ENCODE measurements at regions not wholly inside any gene's neighbourhood (a gene's known extent, or its start where the extent isn't known, plus 50 kb on each side); places are given as distances from the start of the nearest gene placed in this dataset.

- TF ChIP-seq, protein P1, sequence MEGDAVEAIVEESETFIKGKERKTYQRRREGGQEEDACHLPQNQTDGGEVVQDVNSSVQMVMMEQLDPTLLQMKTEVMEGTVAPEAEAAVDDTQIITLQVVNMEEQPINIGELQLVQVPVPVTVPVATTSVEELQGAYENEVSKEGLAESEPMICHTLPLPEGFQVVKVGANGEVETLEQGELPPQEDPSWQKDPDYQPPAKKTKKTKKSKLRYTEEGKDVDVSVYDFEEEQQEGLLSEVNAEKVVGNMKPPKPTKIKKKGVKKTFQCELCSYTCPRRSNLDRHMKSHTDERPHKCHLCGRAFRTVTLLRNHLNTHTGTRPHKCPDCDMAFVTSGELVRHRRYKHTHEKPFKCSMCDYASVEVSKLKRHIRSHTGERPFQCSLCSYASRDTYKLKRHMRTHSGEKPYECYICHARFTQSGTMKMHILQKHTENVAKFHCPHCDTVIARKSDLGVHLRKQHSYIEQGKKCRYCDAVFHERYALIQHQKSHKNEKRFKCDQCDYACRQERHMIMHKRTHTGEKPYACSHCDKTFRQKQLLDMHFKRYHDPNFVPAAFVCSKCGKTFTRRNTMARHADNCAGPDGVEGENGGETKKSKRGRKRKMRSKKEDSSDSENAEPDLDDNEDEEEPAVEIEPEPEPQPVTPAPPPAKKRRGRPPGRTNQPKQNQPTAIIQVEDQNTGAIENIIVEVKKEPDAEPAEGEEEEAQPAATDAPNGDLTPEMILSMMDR (conservative IDR thresholded peaks at IDR 0.05; ENCODE audit: low read depth, low read length): no peak
These were observed 265.1 kb downstream of the GBA3 start for GRCh38 chr4:22957774-22958309.

GRCh38 chr4:22949161-22949855, 256.6 kb downstream of the GBA3 start:
- Histone ChIP-seq H4K20me1 (ENCODE audit: insufficient read depth) (no peaks in the 10 kb centered on the region), H2AFZ (ENCODE audit: low read depth) (no peak overlapping the region), H3K4me3 (IDR thresholded peaks at IDR 0.05; ENCODE audit: insufficient read depth, low read depth, low read length) (no peak overlapping the region), H3K4me2 (no peak overlapping the region), H3K36me3 (ENCODE audit: insufficient read depth) (no peaks in the 10 kb centered on the region), H3K27ac (no peak overlapping the region), H3K79me2 (ENCODE audit: insufficient read depth, low read depth) (no peaks in the 10 kb centered on the region), H3K4me1 (ENCODE audit: low read depth, poor library complexity, severe bottlenecking) (no peaks in the 10 kb centered on the region), H3K9ac (no peak overlapping the region), H3K27me3 (ENCODE audit: insufficient read depth, low read depth) (no peaks in the 10 kb centered on the region)
- TF ChIP-seq, protein P1 (conservative IDR thresholded peaks at IDR 0.05; ENCODE audit: low read depth, low read length): no peak

More at GRCh38 chr4:22957774-22958309, 265.1 kb downstream of the GBA3 start:
- Histone ChIP-seq H3K27me3 (ENCODE audit: insufficient read depth, low read depth) (no peaks in the 10 kb centered on the region), H3K79me2 (ENCODE audit: insufficient read depth, low read depth) (no peaks in the 10 kb centered on the region), H3K36me3 (ENCODE audit: insufficient read depth) (no peaks in the 10 kb centered on the region), H3K4me1 (ENCODE audit: low read depth, poor library complexity, severe bottlenecking) (no peaks in the 10 kb centered on the region), H4K20me1 (ENCODE audit: insufficient read depth) (no peaks in the 10 kb centered on the region), H3K4me2 (no peak overlapping the region), H2AFZ (ENCODE audit: low read depth) (no peak overlapping the region), H3K27ac (no peak overlapping the region), H3K9ac (no peak overlapping the region), H3K4me3 (IDR thresholded peaks at IDR 0.05; ENCODE audit: insufficient read depth, low read depth, low read length) (no peak overlapping the region)

- no peaks in the 10 kb centered on the region for H3K79me2 ChIP-seq (ENCODE audit: insufficient read depth, low read depth)
- H3K27ac ChIP-seq: no peak overlapping the region
- H4K20me1 ChIP-seq (ENCODE audit: insufficient read depth): no peaks in the 10 kb centered on the region
- TF ChIP-seq, protein P1 (conservative IDR thresholded peaks at IDR 0.05; ENCODE audit: low read depth, low read length): no peak
- H3K4me1 ChIP-seq (ENCODE audit: low read depth, poor library complexity, severe bottlenecking): no peaks in the 10 kb centered on the region
- H3K36me3 ChIP-seq (ENCODE audit: insufficient read depth): no peaks in the 10 kb centered on the region
- H3K4me2 ChIP-seq: no peak overlapping the region
- H3K4me3 ChIP-seq (IDR thresholded peaks at IDR 0.05; ENCODE audit: insufficient read depth, low read depth, low read length): no peak overlapping the region
- H2AFZ ChIP-seq (ENCODE audit: low read depth): no peak overlapping the region
- no peaks in the 10 kb centered on the region for H3K27me3 ChIP-seq (ENCODE audit: insufficient read depth, low read depth)
- H3K9ac ChIP-seq: no peak overlapping the region
These were observed 255.1 kb downstream of the GBA3 start for GRCh38 chr4:22947851-22948250.

GRCh38 chr4:22942920-22943559, 250.3 kb downstream of the GBA3 start:
- H3K4me3 ChIP-seq (IDR thresholded peaks at IDR 0.05; ENCODE audit: insufficient read depth, low read depth, low read length): no peak overlapping the region
- H3K27ac ChIP-seq: no peak overlapping the region
- H3K4me2 ChIP-seq: no peak overlapping the region

More at GRCh38 chr4:22942920-22943559, 250.3 kb downstream of the GBA3 start:
- H2AFZ ChIP-seq (ENCODE audit: low read depth): no peak overlapping the region
- no peaks in the 10 kb centered on the region for H3K36me3 ChIP-seq (ENCODE audit: insufficient read depth)
- H3K4me1 ChIP-seq (ENCODE audit: low read depth, poor library complexity, severe bottlenecking): no peaks in the 10 kb centered on the region
- H3K9ac ChIP-seq: no peak overlapping the region
- no peaks in the 10 kb centered on the region for H4K20me1 ChIP-seq (ENCODE audit: insufficient read depth)
- no peaks in the 10 kb centered on the region for H3K79me2 ChIP-seq (ENCODE audit: insufficient read depth, low read depth)
- TF ChIP-seq, protein P1 (conservative IDR thresholded peaks at IDR 0.05; ENCODE audit: low read depth, low read length): no peak
- H3K27me3 ChIP-seq (ENCODE audit: insufficient read depth, low read depth): no peaks in the 10 kb centered on the region
